ENCODE measurements at regions not wholly inside any gene's neighbourhood (a gene's known extent, or its start where the extent isn't known, plus 50 kb on each side); places are given as distances from the start of the nearest gene placed in this dataset.

DNA sequence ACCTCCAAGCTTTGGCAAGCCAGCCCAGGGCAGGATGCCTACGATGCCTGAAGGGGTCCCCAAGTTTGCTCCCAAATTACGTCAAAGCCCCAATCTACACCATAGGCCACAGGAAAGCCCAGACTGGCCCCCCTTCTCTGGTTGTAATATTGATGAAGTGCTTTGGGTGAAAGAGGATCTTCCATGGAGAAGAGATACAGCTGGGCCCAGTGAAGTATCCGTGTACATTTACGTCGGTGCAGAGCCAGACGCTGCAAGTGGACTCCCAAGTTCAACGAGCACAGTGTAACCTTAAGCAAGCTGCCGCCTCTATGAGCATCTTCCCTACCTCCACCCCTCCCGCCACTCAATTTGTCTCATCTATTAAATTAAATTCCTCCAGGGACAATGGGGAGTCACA lies 100.1 kb upstream of the TPM1 start:
- TF ChIP-seq, protein P1, sequence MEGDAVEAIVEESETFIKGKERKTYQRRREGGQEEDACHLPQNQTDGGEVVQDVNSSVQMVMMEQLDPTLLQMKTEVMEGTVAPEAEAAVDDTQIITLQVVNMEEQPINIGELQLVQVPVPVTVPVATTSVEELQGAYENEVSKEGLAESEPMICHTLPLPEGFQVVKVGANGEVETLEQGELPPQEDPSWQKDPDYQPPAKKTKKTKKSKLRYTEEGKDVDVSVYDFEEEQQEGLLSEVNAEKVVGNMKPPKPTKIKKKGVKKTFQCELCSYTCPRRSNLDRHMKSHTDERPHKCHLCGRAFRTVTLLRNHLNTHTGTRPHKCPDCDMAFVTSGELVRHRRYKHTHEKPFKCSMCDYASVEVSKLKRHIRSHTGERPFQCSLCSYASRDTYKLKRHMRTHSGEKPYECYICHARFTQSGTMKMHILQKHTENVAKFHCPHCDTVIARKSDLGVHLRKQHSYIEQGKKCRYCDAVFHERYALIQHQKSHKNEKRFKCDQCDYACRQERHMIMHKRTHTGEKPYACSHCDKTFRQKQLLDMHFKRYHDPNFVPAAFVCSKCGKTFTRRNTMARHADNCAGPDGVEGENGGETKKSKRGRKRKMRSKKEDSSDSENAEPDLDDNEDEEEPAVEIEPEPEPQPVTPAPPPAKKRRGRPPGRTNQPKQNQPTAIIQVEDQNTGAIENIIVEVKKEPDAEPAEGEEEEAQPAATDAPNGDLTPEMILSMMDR (conservative IDR thresholded peaks at IDR 0.05 in 1 of 2, IDR thresholded peaks at IDR 0.05 in 1 of 2; ENCODE audit: low read depth in 1 of 2, low read length in 2 of 2), result no peak
- TF ChIP-seq EZH2 (IDR thresholded peaks at IDR 0.05; ENCODE audit: low read length, missing control alignments), result no peak

Data from fibroblast of lung (primary cell).